HG03520 (cell line): ENCODE measurements at regions not wholly inside any gene's neighbourhood (a gene's known extent, or its start where the extent isn't known, plus 50 kb on each side); places are given as distances from the start of the nearest gene placed in this dataset.
"Not testable (repeated sequence)": the region's sequence is repeated elsewhere in the genome, so short reads cannot be mapped to it uniquely, and the experiment has no call there.

Experiments used
- ATAC-seq: cut with Tn5 transposase; IDR thresholded peaks from one replicate; pipeline ENCODE4 v1.9.1; 2021; ENCODE audit warnings: mild to moderate bottlenecking, moderate library complexity; ENCODE audit not compliant: unreplicated experiment

- ATAC-seq: not testable (repeated sequence)
Measured at GRCh38 chr16:16559179-16559740, 180.3 kb downstream of the NPIPA7 start.

- ATAC-seq: not testable (repeated sequence)
Measured at GRCh38 chr16:16561532-16561931, 182.6 kb downstream of the NPIPA7 start.

GRCh38 chr16:16563962-16564361, 185.0 kb downstream of the NPIPA7 start:
- ATAC-seq: not testable (repeated sequence)

- ATAC-seq: not testable (repeated sequence)
Measured at GRCh38 chr16:16565326-16565725, 186.4 kb downstream of the NPIPA7 start.

- not testable (repeated sequence) for ATAC-seq
Measured at GRCh38 chr16:16570055-16570454, 191.1 kb downstream of the NPIPA7 start.

GRCh38 chr16:16570874-16571273, 191.9 kb downstream of the NPIPA7 start:
- not testable (repeated sequence) for ATAC-seq

- ATAC-seq: not testable (repeated sequence)
Measured at GRCh38 chr16:16572130-16572774, 193.3 kb downstream of the NPIPA7 start.

- not testable (repeated sequence) for ATAC-seq
Measured at GRCh38 chr16:16577062-16577461, 198.1 kb downstream of the NPIPA7 start.

- ATAC-seq: no peak
Measured at GRCh38 chr16:16578701-16579100, 199.8 kb downstream of the NPIPA7 start.

GRCh38 chr16:16582916-16583315, 204.0 kb downstream of the NPIPA7 start:
- not testable (repeated sequence) for ATAC-seq

GRCh38 chr16:16586073-16586651, 207.2 kb downstream of the NPIPA7 start:
- not testable (repeated sequence) for ATAC-seq

- ATAC-seq: not testable (repeated sequence)
Measured at GRCh38 chr16:16586969-16587368, 208.0 kb downstream of the NPIPA7 start.

- not testable (repeated sequence) for ATAC-seq
Measured at GRCh38 chr16:16588436-16588835, 209.5 kb downstream of the NPIPA7 start.

GRCh38 chr16:16590654-16591318, 211.8 kb downstream of the NPIPA7 start:
- ATAC-seq: not testable (repeated sequence)

- not testable (repeated sequence) for ATAC-seq
Measured at GRCh38 chr16:16593156-16593863, 214.4 kb downstream of the NPIPA7 start.

- not testable (repeated sequence) for ATAC-seq
Measured at GRCh38 chr16:16595029-16595718, 216.2 kb downstream of the NPIPA7 start.

- ATAC-seq: not testable (repeated sequence)
Measured at GRCh38 chr16:16601239-16601638, 222.3 kb downstream of the NPIPA7 start.

GRCh38 chr16:16607401-16608082, 228.6 kb downstream of the NPIPA7 start:
- not testable (repeated sequence) for ATAC-seq

GRCh38 chr16:16609627-16610026, 230.7 kb downstream of the NPIPA7 start:
- not testable (repeated sequence) for ATAC-seq
